SU-DHL-6 (cell line): ENCODE measurements at regions not wholly inside any gene's neighbourhood (a gene's known extent, or its start where the extent isn't known, plus 50 kb on each side); places are given as distances from the start of the nearest gene placed in this dataset.

Experiments used
- EZH2phosphoT487 ChIP-seq: fragments of 200-600 bp; sonication (generic), shearing (Covaris generic); conservative IDR thresholded peaks from 2 replicates; pipeline ENCODE4 v1.6.1; 2018; ENCODE audit warnings: mild to moderate bottlenecking, antibody characterized with exemption, low read length, moderate library complexity, mixed read lengths
- TF ChIP-seq, protein P1 (sequence below): fragments of 200-600 bp; sonication (generic); IDR thresholded peaks from one replicate; pipeline ENCODE4 v1.5.1; 2017; ENCODE audit warnings: antibody characterized with exemption, mild to moderate bottlenecking, low read length, moderate library complexity; ENCODE audit not compliant: insufficient read depth, poor library complexity, severe bottlenecking

DNA sequence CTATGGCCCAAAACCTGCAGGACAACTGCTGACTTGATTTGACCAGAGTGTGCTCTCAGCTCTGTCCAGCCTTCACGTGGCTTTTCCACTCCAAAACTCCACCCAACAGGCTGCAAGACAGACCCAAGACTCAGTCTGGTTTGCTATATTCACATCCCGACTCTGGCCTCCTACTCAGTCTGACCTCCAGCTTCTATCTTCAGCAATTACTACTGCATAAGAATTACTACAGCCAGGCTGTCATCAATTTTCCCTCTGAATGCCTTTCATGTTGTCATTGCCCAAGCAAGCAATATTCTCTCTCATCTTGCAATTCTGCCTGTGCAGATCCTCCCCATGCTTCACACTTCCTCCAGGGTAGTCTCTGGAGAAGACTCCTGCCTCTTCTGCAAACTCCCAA lies 53.6 kb upstream of the GYPC start:
- TF ChIP-seq, protein P1, sequence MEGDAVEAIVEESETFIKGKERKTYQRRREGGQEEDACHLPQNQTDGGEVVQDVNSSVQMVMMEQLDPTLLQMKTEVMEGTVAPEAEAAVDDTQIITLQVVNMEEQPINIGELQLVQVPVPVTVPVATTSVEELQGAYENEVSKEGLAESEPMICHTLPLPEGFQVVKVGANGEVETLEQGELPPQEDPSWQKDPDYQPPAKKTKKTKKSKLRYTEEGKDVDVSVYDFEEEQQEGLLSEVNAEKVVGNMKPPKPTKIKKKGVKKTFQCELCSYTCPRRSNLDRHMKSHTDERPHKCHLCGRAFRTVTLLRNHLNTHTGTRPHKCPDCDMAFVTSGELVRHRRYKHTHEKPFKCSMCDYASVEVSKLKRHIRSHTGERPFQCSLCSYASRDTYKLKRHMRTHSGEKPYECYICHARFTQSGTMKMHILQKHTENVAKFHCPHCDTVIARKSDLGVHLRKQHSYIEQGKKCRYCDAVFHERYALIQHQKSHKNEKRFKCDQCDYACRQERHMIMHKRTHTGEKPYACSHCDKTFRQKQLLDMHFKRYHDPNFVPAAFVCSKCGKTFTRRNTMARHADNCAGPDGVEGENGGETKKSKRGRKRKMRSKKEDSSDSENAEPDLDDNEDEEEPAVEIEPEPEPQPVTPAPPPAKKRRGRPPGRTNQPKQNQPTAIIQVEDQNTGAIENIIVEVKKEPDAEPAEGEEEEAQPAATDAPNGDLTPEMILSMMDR = no peak
- TF ChIP-seq EZH2phosphoT487 = no peak
